LNCAP (cell line): ENCODE measurements at regions not wholly inside any gene's neighbourhood (a gene's known extent, or its start where the extent isn't known, plus 50 kb on each side); places are given as distances from the start of the nearest gene placed in this dataset.

Experiments
- TF ChIP-seq, protein P1 (sequence below): fragments of 450-650 bp; IDR thresholded peaks from 2 replicates; pipeline ENCODE4 v1.5.1; 2017; ENCODE audit warnings: mild to moderate bottlenecking

DNA sequence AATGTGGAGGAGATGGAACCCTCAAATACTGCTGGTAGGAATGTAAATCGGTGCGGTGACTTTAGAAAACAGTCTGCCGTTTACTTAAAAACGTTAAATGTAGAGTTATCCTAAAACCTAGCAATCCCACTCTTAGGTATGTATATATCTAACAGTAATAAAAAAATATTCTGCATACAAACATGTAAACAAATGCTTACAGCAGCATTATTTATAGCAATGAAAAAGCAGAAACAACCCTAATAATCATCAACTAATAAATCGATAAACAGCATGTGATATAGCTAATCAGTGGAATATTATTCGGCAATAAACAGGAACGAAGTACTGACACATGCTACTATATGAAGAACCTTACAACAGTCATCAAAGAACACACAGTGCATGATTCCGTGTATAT lies 144.7 kb downstream of the CNTN3 start:
- TF ChIP-seq, protein P1, sequence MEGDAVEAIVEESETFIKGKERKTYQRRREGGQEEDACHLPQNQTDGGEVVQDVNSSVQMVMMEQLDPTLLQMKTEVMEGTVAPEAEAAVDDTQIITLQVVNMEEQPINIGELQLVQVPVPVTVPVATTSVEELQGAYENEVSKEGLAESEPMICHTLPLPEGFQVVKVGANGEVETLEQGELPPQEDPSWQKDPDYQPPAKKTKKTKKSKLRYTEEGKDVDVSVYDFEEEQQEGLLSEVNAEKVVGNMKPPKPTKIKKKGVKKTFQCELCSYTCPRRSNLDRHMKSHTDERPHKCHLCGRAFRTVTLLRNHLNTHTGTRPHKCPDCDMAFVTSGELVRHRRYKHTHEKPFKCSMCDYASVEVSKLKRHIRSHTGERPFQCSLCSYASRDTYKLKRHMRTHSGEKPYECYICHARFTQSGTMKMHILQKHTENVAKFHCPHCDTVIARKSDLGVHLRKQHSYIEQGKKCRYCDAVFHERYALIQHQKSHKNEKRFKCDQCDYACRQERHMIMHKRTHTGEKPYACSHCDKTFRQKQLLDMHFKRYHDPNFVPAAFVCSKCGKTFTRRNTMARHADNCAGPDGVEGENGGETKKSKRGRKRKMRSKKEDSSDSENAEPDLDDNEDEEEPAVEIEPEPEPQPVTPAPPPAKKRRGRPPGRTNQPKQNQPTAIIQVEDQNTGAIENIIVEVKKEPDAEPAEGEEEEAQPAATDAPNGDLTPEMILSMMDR = no peak

DNA sequence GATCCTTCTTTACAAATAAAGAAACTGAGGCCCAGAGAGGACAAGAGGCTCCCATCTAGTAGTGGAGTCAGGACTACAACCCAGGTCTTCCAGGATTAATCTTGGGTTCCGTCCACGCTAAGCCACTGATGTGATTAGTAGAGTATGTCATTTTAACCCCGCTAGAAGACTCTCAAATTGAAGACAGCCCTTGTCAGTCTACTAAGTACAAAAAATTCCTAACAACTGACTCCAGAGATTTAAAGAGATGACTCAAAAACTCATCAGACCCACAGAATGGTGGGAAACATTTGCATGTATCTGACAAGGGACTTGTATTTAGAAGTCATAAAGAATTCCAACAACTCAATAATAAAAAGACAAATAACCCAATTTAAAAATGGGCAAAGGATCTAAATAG lies 145.3 kb downstream of the CNTN3 start:
- TF ChIP-seq, protein P1 = no peak

DNA sequence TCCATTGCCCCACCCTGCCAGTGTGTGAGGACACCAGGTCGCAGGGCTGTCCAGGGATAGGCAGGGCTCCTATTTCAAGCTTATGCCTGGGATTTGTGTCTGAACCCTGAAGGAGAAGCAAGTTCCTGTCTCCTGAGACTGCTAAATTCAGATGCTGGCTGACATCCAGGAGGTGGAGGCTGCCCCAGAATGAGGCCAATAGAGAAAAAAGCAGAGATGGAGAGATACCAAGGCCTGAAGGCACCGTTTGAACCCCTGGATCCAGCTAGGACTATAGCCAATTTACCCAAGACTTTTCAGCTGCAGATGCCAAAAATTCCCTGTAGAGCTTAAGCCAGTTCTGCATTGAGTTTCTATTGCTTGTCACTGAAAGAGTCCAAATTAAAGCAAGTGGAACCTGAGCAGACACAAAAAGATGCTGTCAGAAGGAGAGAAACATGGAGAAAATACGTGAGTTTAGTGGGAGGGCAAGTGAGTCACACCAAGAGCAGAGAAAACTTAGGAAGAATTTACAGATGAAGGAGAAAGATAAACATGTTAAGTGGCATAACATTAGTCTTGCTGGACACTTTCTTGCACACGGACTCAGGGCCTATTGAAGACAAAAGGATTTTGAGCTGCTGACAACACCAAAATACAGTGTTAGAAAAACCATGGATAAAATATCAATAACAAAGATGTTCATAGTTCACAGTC lies 148.6 kb downstream of the CNTN3 start:
- TF ChIP-seq, protein P1 = no peak

DNA sequence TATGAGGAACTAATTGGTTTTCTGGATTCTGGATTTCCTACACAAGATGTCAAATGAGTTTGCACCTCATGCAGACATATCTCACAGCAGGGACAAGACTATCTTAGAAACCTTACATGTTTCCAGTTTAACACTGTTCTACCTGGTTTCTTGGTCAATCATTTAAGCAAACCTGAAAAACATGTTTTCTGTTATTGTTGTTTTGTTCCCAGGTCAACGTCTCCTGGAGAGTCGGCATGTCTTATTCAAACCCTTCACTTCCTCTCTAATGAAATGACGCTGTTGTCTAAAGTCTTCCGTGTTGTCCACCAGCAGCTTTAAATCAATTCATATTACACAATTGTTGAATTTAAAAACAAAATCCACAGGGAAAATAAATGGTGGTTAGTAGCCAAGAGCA lies 150.9 kb downstream of the CNTN3 start:
- TF ChIP-seq, protein P1 = no peak

DNA sequence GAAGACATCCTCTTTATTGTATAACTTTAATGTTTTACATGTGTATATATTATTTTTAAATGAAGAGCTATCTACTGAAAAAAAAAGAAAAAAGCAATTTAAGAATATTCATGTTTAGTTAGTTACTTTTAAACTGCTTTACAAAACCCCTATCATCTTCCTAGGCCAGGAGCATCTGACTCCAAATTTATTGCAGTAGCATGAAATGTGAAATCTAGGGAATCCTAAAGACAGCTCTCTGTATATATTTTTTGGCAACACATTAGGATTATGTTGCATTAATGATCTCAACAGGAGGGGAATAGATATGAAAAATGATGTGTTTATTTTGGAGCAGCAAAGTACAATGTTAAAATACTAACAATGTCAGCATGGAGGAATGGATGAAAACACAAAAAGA lies 158.3 kb downstream of the CNTN3 start:
- TF ChIP-seq, protein P1 = no peak

DNA sequence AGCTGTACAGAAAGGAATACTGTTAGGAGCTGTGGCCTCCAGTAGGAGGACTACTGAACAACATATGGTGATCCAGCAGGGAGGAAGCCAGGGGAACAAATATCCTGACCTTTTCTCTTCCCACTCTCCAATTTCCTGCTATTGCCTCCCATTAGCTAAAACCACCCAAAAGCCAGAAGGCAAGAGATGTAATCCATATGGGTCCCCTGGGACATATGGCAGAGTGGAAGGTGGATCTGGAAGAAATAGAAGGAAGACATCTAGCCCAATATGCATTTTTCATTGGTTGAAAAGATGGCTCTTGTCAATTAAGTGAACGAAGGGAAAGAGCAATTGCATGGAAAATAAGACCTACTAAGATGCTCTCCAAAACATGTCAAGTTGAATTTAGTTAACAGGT lies 167.2 kb downstream of the CNTN3 start:
- TF ChIP-seq, protein P1 = no peak

DNA sequence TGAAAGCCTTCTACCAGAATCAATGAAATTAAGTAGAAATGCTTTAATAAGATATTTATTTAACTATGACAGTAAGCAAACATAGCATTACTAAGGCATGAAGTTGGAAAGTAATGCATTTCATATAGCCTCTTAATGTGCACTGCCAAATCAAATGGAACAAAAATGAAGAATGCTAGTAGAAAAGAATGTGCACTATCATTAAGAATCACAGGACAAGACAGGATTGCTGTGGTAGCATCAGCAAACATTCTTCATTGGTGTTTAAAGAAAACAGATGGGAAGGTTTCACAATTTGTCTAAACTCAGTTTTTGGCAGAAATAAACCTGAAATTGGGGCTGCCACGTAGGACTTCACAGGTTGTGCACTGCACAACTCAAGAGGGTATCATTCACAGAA lies 168.9 kb downstream of the CNTN3 start:
- TF ChIP-seq, protein P1 = no peak

DNA sequence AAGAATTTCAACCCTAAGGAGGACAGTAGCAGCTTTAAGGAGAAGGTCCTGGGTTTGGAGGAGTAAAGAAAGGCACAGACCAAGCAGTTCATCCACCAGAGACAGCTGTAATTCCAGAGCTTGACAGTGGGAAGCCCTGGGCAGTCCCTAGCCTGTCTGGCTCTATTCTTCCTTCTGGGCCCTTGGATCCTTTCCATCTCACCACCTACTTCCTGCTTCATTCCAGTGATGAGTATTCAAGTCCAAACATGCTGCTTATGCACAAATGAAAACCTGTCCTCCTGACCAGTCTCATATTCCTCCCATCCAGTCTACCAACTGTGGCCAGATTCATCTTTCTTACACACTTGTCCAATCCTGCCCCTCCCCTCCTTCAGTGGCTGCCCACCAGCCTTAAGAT lies 171.4 kb downstream of the CNTN3 start:
- TF ChIP-seq, protein P1 = no peak
